ENCODE measurements at regions not wholly inside any gene's neighbourhood (a gene's known extent, or its start where the extent isn't known, plus 50 kb on each side); places are given as distances from the start of the nearest gene placed in this dataset.

GRCh38 chr2:223176970-223177369 lies 125.0 kb downstream of the KCNE4 start:
- H3K9ac ChIP-seq (ENCODE audit: low read depth in 1 of 2, low read length in 2 of 2): no peak overlapping the region
- TF ChIP-seq MAX (IDR thresholded peaks at IDR 0.05) (no peak), FOXA2 (IDR thresholded peaks at IDR 0.05) (no peak), YY1 (IDR thresholded peaks at IDR 0.05) (no peak), REST (IDR thresholded peaks at IDR 0.05) (no peak), FOXA1 (IDR thresholded peaks at IDR 0.05) (no peak), SP1 (IDR thresholded peaks at IDR 0.05) (no peak), GABPA (IDR thresholded peaks at IDR 0.05 in 1 of 2, conservative IDR thresholded peaks at IDR 0.05 in 1 of 2) (no peak), EGR1 (IDR thresholded peaks at IDR 0.05; ENCODE audit: low read depth in 2 of 2) (no peak), JUND (IDR thresholded peaks at IDR 0.05) (no peak), NR2F2 (IDR thresholded peaks at IDR 0.05) (no peak), TAF1 (conservative IDR thresholded peaks at IDR 0.05) (no peak), RAD21 (IDR thresholded peaks at IDR 0.05) (no peak), HNF4A (conservative IDR thresholded peaks at IDR 0.05) (no peak), HNF4G (IDR thresholded peaks at IDR 0.05) (no peak), RXRA (IDR thresholded peaks at IDR 0.05) (no peak), ATF3 (IDR thresholded peaks at IDR 0.05) (no peak)
- TF ChIP-seq, protein P1, sequence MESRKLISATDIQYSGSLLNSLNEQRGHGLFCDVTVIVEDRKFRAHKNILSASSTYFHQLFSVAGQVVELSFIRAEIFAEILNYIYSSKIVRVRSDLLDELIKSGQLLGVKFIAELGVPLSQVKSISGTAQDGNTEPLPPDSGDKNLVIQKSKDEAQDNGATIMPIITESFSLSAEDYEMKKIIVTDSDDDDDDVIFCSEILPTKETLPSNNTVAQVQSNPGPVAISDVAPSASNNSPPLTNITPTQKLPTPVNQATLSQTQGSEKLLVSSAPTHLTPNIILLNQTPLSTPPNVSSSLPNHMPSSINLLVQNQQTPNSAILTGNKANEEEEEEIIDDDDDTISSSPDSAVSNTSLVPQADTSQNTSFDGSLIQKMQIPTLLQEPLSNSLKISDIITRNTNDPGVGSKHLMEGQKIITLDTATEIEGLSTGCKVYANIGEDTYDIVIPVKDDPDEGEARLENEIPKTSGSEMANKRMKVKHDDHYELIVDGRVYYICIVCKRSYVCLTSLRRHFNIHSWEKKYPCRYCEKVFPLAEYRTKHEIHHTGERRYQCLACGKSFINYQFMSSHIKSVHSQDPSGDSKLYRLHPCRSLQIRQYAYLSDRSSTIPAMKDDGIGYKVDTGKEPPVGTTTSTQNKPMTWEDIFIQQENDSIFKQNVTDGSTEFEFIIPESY (IDR thresholded peaks at IDR 0.05): no peak
- TF ChIP-seq, protein P2, sequence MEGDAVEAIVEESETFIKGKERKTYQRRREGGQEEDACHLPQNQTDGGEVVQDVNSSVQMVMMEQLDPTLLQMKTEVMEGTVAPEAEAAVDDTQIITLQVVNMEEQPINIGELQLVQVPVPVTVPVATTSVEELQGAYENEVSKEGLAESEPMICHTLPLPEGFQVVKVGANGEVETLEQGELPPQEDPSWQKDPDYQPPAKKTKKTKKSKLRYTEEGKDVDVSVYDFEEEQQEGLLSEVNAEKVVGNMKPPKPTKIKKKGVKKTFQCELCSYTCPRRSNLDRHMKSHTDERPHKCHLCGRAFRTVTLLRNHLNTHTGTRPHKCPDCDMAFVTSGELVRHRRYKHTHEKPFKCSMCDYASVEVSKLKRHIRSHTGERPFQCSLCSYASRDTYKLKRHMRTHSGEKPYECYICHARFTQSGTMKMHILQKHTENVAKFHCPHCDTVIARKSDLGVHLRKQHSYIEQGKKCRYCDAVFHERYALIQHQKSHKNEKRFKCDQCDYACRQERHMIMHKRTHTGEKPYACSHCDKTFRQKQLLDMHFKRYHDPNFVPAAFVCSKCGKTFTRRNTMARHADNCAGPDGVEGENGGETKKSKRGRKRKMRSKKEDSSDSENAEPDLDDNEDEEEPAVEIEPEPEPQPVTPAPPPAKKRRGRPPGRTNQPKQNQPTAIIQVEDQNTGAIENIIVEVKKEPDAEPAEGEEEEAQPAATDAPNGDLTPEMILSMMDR (IDR thresholded peaks at IDR 0.05; ENCODE audit: low read depth, low read length, missing input control): no peak

More at GRCh38 chr2:223176970-223177369, 125.0 kb downstream of the KCNE4 start:
- no peaks in the 10 kb centered on the region for H3K36me3 ChIP-seq (ENCODE audit: control insufficient read depth in 4 of 4, insufficient read depth in 3 of 4, low read depth in 1 of 4, low read length in 3 of 4)
- 48% methylated on average over 2 of the region's 2 CpGs for WGBS
- peaks cover 0 to 4% (median 1%) of the 10 kb centered on the region in 4 donors for H3K27me3 ChIP-seq (ENCODE audit: control insufficient read depth in 4 of 4, insufficient read depth in 4 of 4, low read length in 3 of 4)
- H3K9me3 ChIP-seq (ENCODE audit: control insufficient read depth in 4 of 4, low read length in 3 of 4): no peaks in the 10 kb centered on the region
- no peak overlapping the region for H3K4me3 ChIP-seq (ENCODE audit: low read depth in 1 of 3, low read length in 3 of 3)
- DNase-seq (ENCODE audit: low spot score): no peak
- H3K4me1 ChIP-seq (ENCODE audit: control insufficient read depth in 4 of 4, insufficient read depth in 4 of 4, low read length in 3 of 4): no peaks in the 10 kb centered on the region
- no peak overlapping the region for H3K27ac ChIP-seq (ENCODE audit: low read depth in 1 of 2, low read length in 2 of 2)

Measured in liver (tissue), 8 donors.